Naive B cell (primary cell): ENCODE measurements at regions not wholly inside any gene's neighbourhood (a gene's known extent, or its start where the extent isn't known, plus 50 kb on each side); places are given as distances from the start of the nearest gene placed in this dataset.
A peak's percentile ranks its signal among the peaks of the same experiment; 100 is the strongest.

ENCODE experiments used
- ATAC-seq, 2 donors: fragments of 150-1000 bp; cut with Tn5 transposase; 2 replicates each; pipeline ENCODE4 v1.10.0; 2021; ENCODE audit warnings: low read depth in 2 of 2, mild to moderate bottlenecking in 2 of 2, moderate library complexity in 2 of 2
- DNase-seq: peaks from one replicate; pipeline ENCODE4 v3.0.0; 2022
- H3K27ac Mint-ChIP-seq, 6 donors: one replicate each; pipeline ENCODE4 v1.8.0; 2020 to 2022; ENCODE audit warnings: mild to moderate bottlenecking in 6 of 6, mixed read lengths in 6 of 6, moderate library complexity in 5 of 6, inconsistent platforms in 2 of 6
- H3K27me3 Mint-ChIP-seq, 3 donors: one replicate each; pipeline ENCODE4 v1.8.0; 2021 to 2022; ENCODE audit warnings: mixed read lengths in 3 of 3, mild to moderate bottlenecking in 1 of 3
- H3K36me3 Mint-ChIP-seq, 2 donors: one replicate each; pipeline ENCODE4 v1.8.0; 2020 to 2022; ENCODE audit warnings: mixed read lengths in 2 of 2, inconsistent platforms in 1 of 2, mild to moderate bottlenecking in 1 of 2
- H3K4me1 Mint-ChIP-seq, 3 donors: one replicate each; pipeline ENCODE4 v1.8.0; 2020 to 2022; ENCODE audit warnings: mixed read lengths in 3 of 3, inconsistent platforms in 1 of 3, mild to moderate bottlenecking in 1 of 3, moderate library complexity in 1 of 3
- H3K4me3 Mint-ChIP-seq, 8 donors: one replicate each; pipeline ENCODE4 v1.8.0; 2020 to 2022; ENCODE audit warnings: mild to moderate bottlenecking in 8 of 8, mixed read lengths in 8 of 8, moderate library complexity in 8 of 8, inconsistent platforms in 2 of 8
- H3K9me3 Mint-ChIP-seq, 7 donors: one replicate each; pipeline ENCODE4 v1.8.0; 2020 to 2022; ENCODE audit warnings: mixed read lengths in 7 of 7, mild to moderate bottlenecking in 5 of 7, inconsistent platforms in 2 of 7, moderate library complexity in 1 of 7

- H3K27me3 Mint-ChIP-seq: peaks cover 10 to 22% (median 17%) of the 10 kb centered on the region in 3 donors
These were observed 214.9 kb upstream of the IL12B start for GRCh38 chr5:159545156-159545555.

DNA sequence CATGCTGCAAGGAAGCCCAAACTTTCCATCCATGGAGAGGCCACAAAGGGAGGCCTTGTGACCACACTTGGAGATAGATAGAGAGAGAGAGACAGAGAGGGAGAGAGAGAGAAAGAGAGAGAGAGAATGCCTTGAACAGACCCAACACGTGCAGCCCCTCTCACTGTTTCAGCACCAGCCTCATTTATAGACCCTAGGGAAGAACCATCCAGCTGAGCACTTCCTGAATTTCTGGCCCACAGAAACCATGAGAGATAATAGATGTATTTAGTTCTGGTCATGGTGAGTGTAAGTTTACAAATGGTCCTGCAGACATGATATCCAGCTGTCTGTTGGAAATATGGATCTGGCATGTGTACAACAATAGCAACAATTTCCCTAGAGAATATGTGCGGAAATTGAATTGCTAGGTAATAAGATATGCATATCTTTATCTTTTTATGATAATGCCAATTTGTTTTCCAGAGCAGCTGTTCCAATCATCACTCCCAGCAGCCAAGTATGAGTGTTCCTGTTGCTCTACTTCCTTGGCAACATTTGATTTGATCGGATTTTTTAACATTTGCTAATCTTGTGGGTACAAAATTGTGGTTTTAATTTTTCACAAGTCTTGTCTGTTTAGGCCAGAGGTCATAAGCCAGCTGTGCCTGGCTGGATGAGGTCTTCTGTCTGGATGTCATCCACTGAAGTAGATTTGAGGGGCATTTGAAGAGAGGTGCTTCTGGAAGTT, 217.3 kb upstream of the IL12B start:
- Mint-ChIP-seq H3K9me3 (peaks cover 3 to 16% (median 7%) of the 10 kb centered on the region in 7 donors), H3K27ac (peak overlapping the region in 1 of 6 donors; percentile 5), H3K4me3 (no peak overlapping the region), H3K36me3 (peaks cover 0 to 13% of the 10 kb centered on the region in 2 donors), H3K27me3 (peaks cover 10 to 16% (median 13%) of the 10 kb centered on the region in 3 donors), H3K4me1 (no peaks in the 10 kb centered on the region)
- DNase-seq (no peak), ATAC-seq (no peak)

More at GRCh38 chr5:159545156-159545555, 214.9 kb upstream of the IL12B start:
- Mint-ChIP-seq H3K27ac (no peak overlapping the region), H3K4me3 (no peak overlapping the region), H3K36me3 (peaks cover 0 to 13% of the 10 kb centered on the region in 2 donors), H3K4me1 (no peaks in the 10 kb centered on the region), H3K9me3 (peaks cover 3 to 16% (median 7%) of the 10 kb centered on the region in 7 donors)
- DNase-seq (no peak), ATAC-seq (no peak)

- H3K4me3 Mint-ChIP-seq: no peak overlapping the region
- H3K36me3 Mint-ChIP-seq: peaks cover 0 to 13% of the 10 kb centered on the region in 2 donors
- peaks cover 10 to 16% (median 12%) of the 10 kb centered on the region in 3 donors for H3K27me3 Mint-ChIP-seq
- DNase-seq: no peak
- no peak overlapping the region for H3K27ac Mint-ChIP-seq
- no peak for ATAC-seq
- peaks cover 3 to 16% (median 7%) of the 10 kb centered on the region in 7 donors for H3K9me3 Mint-ChIP-seq
- no peaks in the 10 kb centered on the region for H3K4me1 Mint-ChIP-seq
These were observed 218.2 kb upstream of the IL12B start for GRCh38 chr5:159548517-159548916.

- Mint-ChIP-seq H3K9me3 (peaks cover 3 to 16% (median 7%) of the 10 kb centered on the region in 7 donors), H3K4me3 (no peak overlapping the region), H3K27me3 (peaks cover 8 to 16% (median 10%) of the 10 kb centered on the region in 3 donors), H3K36me3 (peaks cover 0 to 13% of the 10 kb centered on the region in 2 donors), H3K27ac (no peak overlapping the region), H3K4me1 (no peaks in the 10 kb centered on the region)
- DNase-seq: no peak
- no peak for ATAC-seq
These were observed 218.8 kb upstream of the IL12B start for GRCh38 chr5:159549046-159549445.

DNA sequence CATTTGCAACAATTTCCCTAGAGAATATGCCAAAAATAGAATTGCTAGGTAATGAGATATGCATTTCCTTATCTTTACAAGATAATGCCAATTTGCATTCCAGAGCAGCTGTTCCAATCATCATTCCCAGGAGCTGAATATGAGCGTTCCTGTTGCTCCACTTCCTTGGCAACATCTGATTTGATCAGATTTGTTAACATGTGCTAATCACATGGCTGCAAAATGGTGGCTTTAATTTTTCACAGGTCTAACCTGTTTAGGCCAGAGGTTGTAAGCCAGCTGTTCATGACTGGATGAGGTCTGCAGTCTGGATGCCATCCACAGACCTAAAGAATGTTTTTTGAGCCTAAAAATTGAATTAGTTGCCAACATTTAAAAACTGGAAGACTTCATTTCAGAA, 220.7 kb upstream of the IL12B start:
- no peak overlapping the region for H3K4me3 Mint-ChIP-seq
- DNase-seq (no peak), ATAC-seq (no peak)
- peaks cover 3 to 16% (median 10%) of the 10 kb centered on the region in 3 donors for H3K27me3 Mint-ChIP-seq
- H3K9me3 Mint-ChIP-seq: peaks cover 3 to 16% (median 7%) of the 10 kb centered on the region in 7 donors
- H3K36me3 Mint-ChIP-seq: peaks cover 0 to 13% of the 10 kb centered on the region in 2 donors
- H3K4me1 Mint-ChIP-seq: no peaks in the 10 kb centered on the region
- H3K27ac Mint-ChIP-seq: no peak overlapping the region

GRCh38 chr5:159552751-159553150, 222.5 kb upstream of the IL12B start:
- ATAC-seq: no peak
- no peaks in the 10 kb centered on the region for H3K36me3 Mint-ChIP-seq
- H3K4me1 Mint-ChIP-seq: no peaks in the 10 kb centered on the region
- H3K9me3 Mint-ChIP-seq: peaks cover 0 to 3% (median 1%) of the 10 kb centered on the region in 7 donors
- DNase-seq: no peak
- peaks cover 3 to 13% (median 8%) of the 10 kb centered on the region in 3 donors for H3K27me3 Mint-ChIP-seq
- no peak overlapping the region for H3K4me3 Mint-ChIP-seq
- H3K27ac Mint-ChIP-seq: no peak overlapping the region

DNA sequence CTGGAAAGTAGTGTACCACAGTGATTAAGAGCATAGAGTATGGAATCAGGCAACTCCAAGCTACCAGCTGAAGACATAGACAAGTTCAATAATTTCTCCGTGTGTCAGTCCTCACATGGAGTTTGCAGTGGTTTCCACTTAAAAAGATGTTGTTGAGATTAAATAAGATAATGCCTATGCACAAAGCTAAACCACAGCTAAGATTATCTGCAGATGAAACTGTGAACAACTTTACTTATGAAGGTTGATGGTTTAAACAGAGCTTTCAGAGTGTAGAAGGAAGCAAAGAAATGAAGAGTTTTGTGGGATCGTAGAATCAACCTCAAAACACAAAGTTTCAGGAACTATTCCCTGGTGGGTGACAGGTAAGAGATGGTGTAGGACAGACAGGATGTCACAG, 223.5 kb upstream of the IL12B start:
- Mint-ChIP-seq H3K4me1 (no peaks in the 10 kb centered on the region), H3K27ac (no peak overlapping the region), H3K27me3 (peaks cover 5 to 11% (median 8%) of the 10 kb centered on the region in 3 donors), H3K36me3 (no peaks in the 10 kb centered on the region), H3K4me3 (no peak overlapping the region), H3K9me3 (no peaks in the 10 kb centered on the region)
- ATAC-seq (no peak), DNase-seq (no peak)

GRCh38 chr5:159555084-159555483, 224.8 kb upstream of the IL12B start:
- Mint-ChIP-seq H3K27ac (no peak overlapping the region), H3K4me3 (peak overlapping the region in 1 of 8 donors; percentile 1), H3K9me3 (no peaks in the 10 kb centered on the region)

DNA sequence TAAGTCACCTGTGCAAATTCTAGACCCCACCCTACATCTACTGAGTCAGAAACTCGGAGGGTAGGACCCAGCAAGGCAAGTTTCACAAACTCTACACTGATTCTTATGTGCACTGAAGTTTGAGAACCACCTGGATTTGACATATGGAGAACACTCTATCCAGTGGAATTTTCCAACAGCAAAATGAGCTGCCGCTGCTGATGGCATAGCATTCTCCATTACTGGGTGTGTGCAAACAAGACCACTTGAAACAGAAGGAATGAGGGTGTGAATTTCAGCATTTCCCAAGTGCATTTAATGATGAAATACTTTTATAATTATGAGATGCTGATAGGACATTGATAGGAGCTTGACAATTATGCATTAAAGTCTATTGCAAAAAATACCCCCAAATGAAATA, 229.1 kb upstream of the IL12B start:
- Mint-ChIP-seq H3K4me3 (no peak overlapping the region), H3K27ac (no peak overlapping the region), H3K9me3 (no peaks in the 10 kb centered on the region), H3K4me1 (no peaks in the 10 kb centered on the region), H3K27me3 (peaks cover 19 to 38% (median 21%) of the 10 kb centered on the region in 3 donors), H3K36me3 (no peaks in the 10 kb centered on the region)
- ATAC-seq (no peak), DNase-seq (no peak)

More at GRCh38 chr5:159555084-159555483, 224.8 kb upstream of the IL12B start:
- Mint-ChIP-seq H3K27me3 (peaks cover 8 to 20% (median 13%) of the 10 kb centered on the region in 3 donors), H3K4me1 (no peaks in the 10 kb centered on the region), H3K36me3 (no peaks in the 10 kb centered on the region)
- no peak for ATAC-seq
- no peak for DNase-seq

- Mint-ChIP-seq H3K36me3 (no peaks in the 10 kb centered on the region), H3K4me3 (no peak overlapping the region), H3K4me1 (no peaks in the 10 kb centered on the region), H3K27ac (no peak overlapping the region), H3K9me3 (no peaks in the 10 kb centered on the region), H3K27me3 (peaks cover 19 to 38% (median 21%) of the 10 kb centered on the region in 3 donors)
- no peak for DNase-seq
- no peak for ATAC-seq
These were observed 229.8 kb upstream of the IL12B start for GRCh38 chr5:159560088-159560487.

GRCh38 chr5:159564031-159564430, 233.7 kb upstream of the IL12B start:
- Mint-ChIP-seq H3K27me3 (peaks cover 12 to 31% (median 13%) of the 10 kb centered on the region in 3 donors), H3K9me3 (no peaks in the 10 kb centered on the region), H3K36me3 (no peaks in the 10 kb centered on the region), H3K27ac (no peak overlapping the region), H3K4me3 (no peak overlapping the region), H3K4me1 (no peaks in the 10 kb centered on the region)
- DNase-seq (no peak), ATAC-seq (no peak)

- no peak for DNase-seq
- H3K27me3 Mint-ChIP-seq: peaks cover 0 to 12% (median 7%) of the 10 kb centered on the region in 3 donors
- H3K4me1 Mint-ChIP-seq: no peaks in the 10 kb centered on the region
- H3K27ac Mint-ChIP-seq: no peak overlapping the region
- no peak for ATAC-seq
- H3K36me3 Mint-ChIP-seq: no peaks in the 10 kb centered on the region
- no peak overlapping the region for H3K4me3 Mint-ChIP-seq
- H3K9me3 Mint-ChIP-seq: no peaks in the 10 kb centered on the region
These were observed 236.5 kb upstream of the IL12B start for GRCh38 chr5:159566832-159567231.

DNA sequence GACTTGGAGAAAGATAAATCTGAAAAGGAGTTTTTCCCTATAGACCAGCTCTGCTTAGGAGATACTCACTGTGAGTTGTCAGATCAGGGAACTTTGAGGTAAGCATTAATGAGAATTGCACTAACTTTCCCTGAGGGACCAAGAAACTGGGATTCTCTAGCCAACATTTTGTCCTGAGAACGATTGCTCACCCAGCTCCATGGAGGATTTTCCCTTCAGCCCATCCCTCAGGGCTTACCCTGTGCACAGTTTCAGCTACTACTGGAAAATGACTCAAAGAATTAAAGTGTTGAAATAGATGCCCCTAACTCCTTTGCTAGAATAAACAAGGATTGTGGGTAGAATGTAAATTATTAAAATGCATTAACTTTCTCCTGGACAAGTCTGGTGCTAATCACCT, 237.2 kb upstream of the IL12B start:
- H3K27me3 Mint-ChIP-seq: peaks cover 0 to 6% (median under 1%) of the 10 kb centered on the region in 3 donors
- DNase-seq (no peak), ATAC-seq (no peak)
- no peak overlapping the region for H3K4me3 Mint-ChIP-seq
- H3K36me3 Mint-ChIP-seq: no peaks in the 10 kb centered on the region
- no peaks in the 10 kb centered on the region for H3K4me1 Mint-ChIP-seq
- no peaks in the 10 kb centered on the region for H3K9me3 Mint-ChIP-seq
- no peak overlapping the region for H3K27ac Mint-ChIP-seq

GRCh38 chr5:159571501-159572244, 241.4 kb upstream of the IL12B start:
- peaks cover 0 to 3% (median 0%) of the 10 kb centered on the region in 7 donors for H3K9me3 Mint-ChIP-seq
- no peaks in the 10 kb centered on the region for H3K4me1 Mint-ChIP-seq
- ATAC-seq: no peak
- no peaks in the 10 kb centered on the region for H3K36me3 Mint-ChIP-seq
- H3K4me3 Mint-ChIP-seq: no peak overlapping the region
- DNase-seq: no peak
- no peak overlapping the region for H3K27ac Mint-ChIP-seq
- H3K27me3 Mint-ChIP-seq: peaks cover 4 to 22% (median 9%) of the 10 kb centered on the region in 3 donors
